Fibroblast of the aortic adventitia (primary cell): ENCODE measurements at regions not wholly inside any gene's neighbourhood (a gene's known extent, or its start where the extent isn't known, plus 50 kb on each side); places are given as distances from the start of the nearest gene placed in this dataset.
"Not testable (repeated sequence)": the region's sequence is repeated elsewhere in the genome, so short reads cannot be mapped to it uniquely, and the experiment has no call there.

ENCODE experiments used
- DNase-seq: peaks from one replicate; pipeline ENCODE4 v3.0.0-alpha.2; 2010; ENCODE audit warnings: low read depth
- H3K4me3 ChIP-seq: 2 replicates; pipeline ENCODE4 v1.5.1; 2011; ENCODE audit warnings: low read depth, mild to moderate bottlenecking, control low read depth, low read length, moderate library complexity
- TF ChIP-seq, protein P1 (sequence below): IDR thresholded peaks from 2 replicates; pipeline ENCODE4 v1.5.1; 2011; ENCODE audit warnings: mild to moderate bottlenecking, low read length, control low read depth, inconsistent platforms; ENCODE audit not compliant: insufficient read depth

- no peak overlapping the region for H3K4me3 ChIP-seq
- TF ChIP-seq, protein P1, sequence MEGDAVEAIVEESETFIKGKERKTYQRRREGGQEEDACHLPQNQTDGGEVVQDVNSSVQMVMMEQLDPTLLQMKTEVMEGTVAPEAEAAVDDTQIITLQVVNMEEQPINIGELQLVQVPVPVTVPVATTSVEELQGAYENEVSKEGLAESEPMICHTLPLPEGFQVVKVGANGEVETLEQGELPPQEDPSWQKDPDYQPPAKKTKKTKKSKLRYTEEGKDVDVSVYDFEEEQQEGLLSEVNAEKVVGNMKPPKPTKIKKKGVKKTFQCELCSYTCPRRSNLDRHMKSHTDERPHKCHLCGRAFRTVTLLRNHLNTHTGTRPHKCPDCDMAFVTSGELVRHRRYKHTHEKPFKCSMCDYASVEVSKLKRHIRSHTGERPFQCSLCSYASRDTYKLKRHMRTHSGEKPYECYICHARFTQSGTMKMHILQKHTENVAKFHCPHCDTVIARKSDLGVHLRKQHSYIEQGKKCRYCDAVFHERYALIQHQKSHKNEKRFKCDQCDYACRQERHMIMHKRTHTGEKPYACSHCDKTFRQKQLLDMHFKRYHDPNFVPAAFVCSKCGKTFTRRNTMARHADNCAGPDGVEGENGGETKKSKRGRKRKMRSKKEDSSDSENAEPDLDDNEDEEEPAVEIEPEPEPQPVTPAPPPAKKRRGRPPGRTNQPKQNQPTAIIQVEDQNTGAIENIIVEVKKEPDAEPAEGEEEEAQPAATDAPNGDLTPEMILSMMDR = no peak
- peak; percentile 54 for DNase-seq
Observed at GRCh38 chr14:71395151-71395604, 487.9 kb downstream of the PCNX1 start.

DNA sequence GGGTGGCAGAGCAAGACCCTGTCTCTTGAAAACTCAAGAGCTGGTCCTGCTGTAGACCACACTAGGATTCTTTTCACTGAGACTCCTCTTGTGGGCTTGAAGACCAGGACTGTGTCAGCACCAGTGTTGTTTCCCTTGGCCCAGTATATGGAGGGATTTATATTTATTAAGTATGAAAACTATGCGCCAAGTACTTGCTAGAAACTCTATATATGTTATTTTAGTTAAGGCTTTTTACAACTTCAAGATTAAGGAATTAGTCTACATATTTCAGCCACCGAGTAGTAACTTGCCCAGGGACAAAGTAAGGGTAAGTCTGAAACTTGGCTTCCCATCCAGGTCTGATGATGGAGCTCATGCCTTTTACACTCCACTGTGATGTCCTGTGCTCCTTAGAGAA is 488.4 kb downstream of the PCNX1 start:
- TF ChIP-seq, protein P1 = no peak
- no peak for DNase-seq
- H3K4me3 ChIP-seq = no peak overlapping the region

GRCh38 chr14:71396050-71396677 is 488.9 kb downstream of the PCNX1 start:
- no peak overlapping the region for H3K4me3 ChIP-seq
- no peak for DNase-seq
- TF ChIP-seq, protein P1 = no peak

- DNase-seq = peak; percentile 37
- TF ChIP-seq, protein P1 = no peak
- no peak overlapping the region for H3K4me3 ChIP-seq
Observed at GRCh38 chr14:71397371-71397770, 490.1 kb downstream of the PCNX1 start.

- no peak for DNase-seq
- TF ChIP-seq, protein P1 = no peak
- H3K4me3 ChIP-seq = no peak overlapping the region
Observed at GRCh38 chr14:71398450-71398849, 491.2 kb downstream of the PCNX1 start.

DNA sequence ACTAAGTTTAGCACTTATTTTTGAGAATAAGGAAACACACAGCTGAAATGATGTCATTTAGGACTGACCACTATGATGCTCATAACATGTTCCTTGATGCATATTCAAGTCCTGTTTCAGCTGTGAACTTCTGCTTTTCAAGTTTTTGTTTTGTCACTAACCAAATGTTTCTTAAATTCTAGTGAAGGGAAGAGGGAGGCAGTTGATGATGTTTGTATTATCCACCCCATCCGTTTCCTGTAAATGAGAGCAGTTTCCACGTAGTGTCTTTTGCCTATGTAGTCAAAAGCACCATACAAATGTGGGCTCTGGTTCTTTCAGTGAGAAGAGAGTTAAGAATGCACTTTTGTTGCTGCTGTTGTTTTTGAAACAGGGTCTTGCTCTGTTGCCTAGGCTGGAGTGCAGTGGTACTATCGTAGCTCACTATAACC is 491.8 kb downstream of the PCNX1 start:
- TF ChIP-seq, protein P1 = no peak
- no peak overlapping the region for H3K4me3 ChIP-seq
- peak; percentile 15 for DNase-seq

GRCh38 chr14:71400871-71401321 is 493.6 kb downstream of the PCNX1 start:
- H3K4me3 ChIP-seq = peak overlapping the region; percentile 29
- DNase-seq = peak; percentile 68
- TF ChIP-seq, protein P1 = no peak

- not testable (repeated sequence) for H3K4me3 ChIP-seq
Observed at GRCh38 chr14:71402415-71402814, 495.2 kb downstream of the PCNX1 start.

More at GRCh38 chr14:71402415-71402814, 495.2 kb downstream of the PCNX1 start:
- peak; percentile 56 for DNase-seq
